ENCODE measurements at regions not wholly inside any gene's neighbourhood (a gene's known extent, or its start where the extent isn't known, plus 50 kb on each side); places are given as distances from the start of the nearest gene placed in this dataset.

- TF ChIP-seq POLR2A (IDR thresholded peaks at IDR 0.05) (no peak), CTCF (IDR thresholded peaks at IDR 0.05) (no peak), POLR2AphosphoS5 (IDR thresholded peaks at IDR 0.05) (no peak)
Observed at GRCh38 chr16:55272744-55273143, 51.3 kb upstream of the IRX6 start.
